ENCODE measurements at regions not wholly inside any gene's neighbourhood (a gene's known extent, or its start where the extent isn't known, plus 50 kb on each side); places are given as distances from the start of the nearest gene placed in this dataset.

DNA sequence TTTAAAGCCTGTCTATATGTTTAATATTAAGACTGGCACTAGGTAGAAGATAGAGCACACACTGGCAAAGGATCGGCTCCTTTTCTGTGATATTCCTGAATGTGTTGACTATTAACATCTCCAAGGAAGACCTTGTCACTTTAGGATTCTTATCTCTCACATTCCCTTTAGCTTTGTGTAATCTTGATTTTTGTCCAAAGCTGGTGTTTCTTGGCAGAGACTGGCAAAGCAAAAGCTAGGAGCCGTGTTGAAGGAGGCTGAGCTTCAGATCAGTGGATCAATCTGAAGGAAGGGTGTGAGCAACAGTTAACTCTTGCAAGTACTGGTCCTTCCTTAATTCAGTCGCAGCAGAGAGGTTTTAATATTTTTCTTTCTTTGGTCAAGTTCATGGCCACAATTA lies 830.4 kb upstream of the ZNF608 start:
- DNase-seq (no peak), ATAC-seq (ENCODE audit: low read depth) (no peak)
- no peak overlapping the region for H3K27ac Mint-ChIP-seq
- intact Hi-C loops (cut with micrococcal nuclease) = no loop called here
- TF ChIP-seq, protein P1, sequence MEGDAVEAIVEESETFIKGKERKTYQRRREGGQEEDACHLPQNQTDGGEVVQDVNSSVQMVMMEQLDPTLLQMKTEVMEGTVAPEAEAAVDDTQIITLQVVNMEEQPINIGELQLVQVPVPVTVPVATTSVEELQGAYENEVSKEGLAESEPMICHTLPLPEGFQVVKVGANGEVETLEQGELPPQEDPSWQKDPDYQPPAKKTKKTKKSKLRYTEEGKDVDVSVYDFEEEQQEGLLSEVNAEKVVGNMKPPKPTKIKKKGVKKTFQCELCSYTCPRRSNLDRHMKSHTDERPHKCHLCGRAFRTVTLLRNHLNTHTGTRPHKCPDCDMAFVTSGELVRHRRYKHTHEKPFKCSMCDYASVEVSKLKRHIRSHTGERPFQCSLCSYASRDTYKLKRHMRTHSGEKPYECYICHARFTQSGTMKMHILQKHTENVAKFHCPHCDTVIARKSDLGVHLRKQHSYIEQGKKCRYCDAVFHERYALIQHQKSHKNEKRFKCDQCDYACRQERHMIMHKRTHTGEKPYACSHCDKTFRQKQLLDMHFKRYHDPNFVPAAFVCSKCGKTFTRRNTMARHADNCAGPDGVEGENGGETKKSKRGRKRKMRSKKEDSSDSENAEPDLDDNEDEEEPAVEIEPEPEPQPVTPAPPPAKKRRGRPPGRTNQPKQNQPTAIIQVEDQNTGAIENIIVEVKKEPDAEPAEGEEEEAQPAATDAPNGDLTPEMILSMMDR (IDR thresholded peaks at IDR 0.05) = no peak
- no peak overlapping the region for H3K4me3 Mint-ChIP-seq
- H3K36me3 Mint-ChIP-seq (ENCODE audit: low read depth) = no peaks in the 10 kb centered on the region
- no peaks in the 10 kb centered on the region for H3K4me1 Mint-ChIP-seq
- H3K27me3 Mint-ChIP-seq = peaks cover 3% of the 10 kb centered on the region
- ChIA-PET POLR2A (no interaction called here), CTCF (no interaction called here)
- no peaks in the 10 kb centered on the region for H3K9me3 Mint-ChIP-seq

DNA sequence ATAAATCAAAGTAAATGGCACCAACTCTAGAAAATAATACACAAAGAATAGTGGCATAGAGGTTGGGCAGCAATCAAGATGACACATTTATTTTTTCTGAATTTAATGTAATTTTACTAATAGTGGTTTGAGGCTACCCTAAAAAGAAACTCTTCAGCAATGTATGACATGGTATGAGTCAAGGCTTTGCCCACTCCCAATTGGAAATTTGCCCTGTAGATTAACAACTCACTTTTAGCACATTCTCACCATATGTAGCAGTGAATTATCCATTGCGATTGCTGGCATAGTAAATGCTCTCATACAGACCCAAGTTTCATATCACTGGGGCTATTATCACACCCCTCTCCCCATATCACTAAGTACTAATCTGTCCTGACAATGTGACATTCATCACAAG lies 832.1 kb upstream of the ZNF608 start:
- CTCF ChIA-PET = no interaction called here
- Mint-ChIP-seq H3K9me3 (no peaks in the 10 kb centered on the region), H3K27me3 (peaks cover 6% of the 10 kb centered on the region), H3K36me3 (ENCODE audit: low read depth) (no peaks in the 10 kb centered on the region), H3K4me1 (no peaks in the 10 kb centered on the region), H3K27ac (no peak overlapping the region), H3K4me3 (no peak overlapping the region)
- POLR2A ChIA-PET = no interaction called here
- DNase-seq (no peak), ATAC-seq (ENCODE audit: low read depth) (no peak)
- intact Hi-C loops (cut with micrococcal nuclease) = no loop called here
- TF ChIP-seq, protein P1 (IDR thresholded peaks at IDR 0.05) = no peak

DNA sequence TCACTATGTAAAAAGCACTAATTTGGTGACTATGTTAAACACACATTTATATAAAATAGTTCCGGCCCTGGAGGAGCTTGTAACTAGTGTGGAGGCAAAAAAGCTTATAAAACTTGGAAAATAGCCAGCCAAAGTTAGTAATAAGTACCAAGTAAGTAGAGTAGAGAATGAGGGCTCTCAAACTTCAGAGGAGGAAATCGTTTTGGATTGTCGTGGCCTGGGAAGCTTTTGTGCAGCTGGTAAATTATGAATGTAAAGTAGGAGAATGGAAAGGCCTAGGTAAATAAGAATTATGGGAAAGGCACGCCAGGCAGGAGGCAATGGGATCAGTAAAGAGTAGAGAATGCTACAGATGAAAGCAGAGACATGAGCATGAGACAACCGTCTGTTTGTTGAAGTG lies 832.7 kb upstream of the ZNF608 start:
- POLR2A ChIA-PET = no interaction called here
- Mint-ChIP-seq H3K27me3 (peaks cover 6% of the 10 kb centered on the region), H3K4me3 (no peak overlapping the region), H3K36me3 (ENCODE audit: low read depth) (no peaks in the 10 kb centered on the region), H3K27ac (no peak overlapping the region), H3K4me1 (no peaks in the 10 kb centered on the region), H3K9me3 (no peaks in the 10 kb centered on the region)
- TF ChIP-seq, protein P1 (IDR thresholded peaks at IDR 0.05) = no peak
- CTCF ChIA-PET = no interaction called here
- no peak for DNase-seq
- intact Hi-C loops (cut with micrococcal nuclease) = no loop called here
- no peak for ATAC-seq (ENCODE audit: low read depth)

DNA sequence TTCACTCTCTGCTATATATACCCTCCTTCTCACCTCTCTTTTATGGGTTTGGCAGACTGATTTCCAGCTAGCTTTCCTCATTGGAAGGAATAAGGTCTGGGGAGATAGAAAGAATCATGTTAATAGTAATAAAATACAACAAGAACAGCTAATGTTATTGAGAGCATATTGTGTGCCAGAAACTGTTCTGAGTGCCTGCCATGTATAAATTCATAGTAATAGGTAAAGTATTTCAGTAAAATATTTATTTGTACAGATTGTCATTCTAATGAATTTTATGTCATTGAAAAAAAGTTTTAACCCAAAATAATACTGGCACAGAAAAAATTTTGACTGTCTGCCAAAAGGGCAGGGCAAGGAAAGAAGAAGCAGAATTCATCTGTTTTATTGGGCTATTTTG lies 834.9 kb upstream of the ZNF608 start:
- no peak for ATAC-seq (ENCODE audit: low read depth)
- Mint-ChIP-seq H3K27me3 (peaks cover 6% of the 10 kb centered on the region), H3K36me3 (ENCODE audit: low read depth) (no peaks in the 10 kb centered on the region), H3K4me1 (no peaks in the 10 kb centered on the region), H3K27ac (no peak overlapping the region), H3K4me3 (no peak overlapping the region), H3K9me3 (no peaks in the 10 kb centered on the region)
- CTCF ChIA-PET = no interaction called here
- POLR2A ChIA-PET = no interaction called here
- no peak for DNase-seq
- intact Hi-C loops (cut with micrococcal nuclease) = no loop called here
- TF ChIP-seq, protein P1 (IDR thresholded peaks at IDR 0.05) = no peak

DNA sequence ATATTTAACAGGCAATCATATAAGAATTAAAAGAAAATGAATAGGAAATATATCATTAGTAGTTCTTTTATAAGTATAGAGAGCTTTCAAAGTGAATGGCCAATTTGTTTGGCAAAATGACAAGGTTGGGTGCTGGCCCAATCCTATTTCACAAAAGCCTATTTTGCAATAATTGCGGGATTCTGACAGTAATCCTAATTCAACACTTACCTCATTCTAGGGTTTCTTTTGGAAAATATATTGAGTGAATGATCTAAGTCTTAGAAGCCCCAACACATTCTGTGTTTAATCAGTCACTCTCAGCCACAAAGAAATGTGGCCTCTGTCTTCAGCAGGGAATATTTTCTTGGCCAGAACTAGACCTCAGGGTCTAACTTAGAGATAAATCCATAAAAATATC lies 835.9 kb upstream of the ZNF608 start:
- no peak for ATAC-seq (ENCODE audit: low read depth)
- TF ChIP-seq, protein P1 (IDR thresholded peaks at IDR 0.05) = no peak
- no peak for DNase-seq
- no peaks in the 10 kb centered on the region for H3K36me3 Mint-ChIP-seq (ENCODE audit: low read depth)
- peaks cover 4% of the 10 kb centered on the region for H3K9me3 Mint-ChIP-seq
- CTCF ChIA-PET = no interaction called here
- no peak overlapping the region for H3K4me3 Mint-ChIP-seq
- H3K27me3 Mint-ChIP-seq = peaks cover 6% of the 10 kb centered on the region
- POLR2A ChIA-PET = no interaction called here
- intact Hi-C loops (cut with micrococcal nuclease) = no loop called here
- no peak overlapping the region for H3K27ac Mint-ChIP-seq
- no peaks in the 10 kb centered on the region for H3K4me1 Mint-ChIP-seq
